ENCODE measurements at regions not wholly inside any gene's neighbourhood (a gene's known extent, or its start where the extent isn't known, plus 50 kb on each side); places are given as distances from the start of the nearest gene placed in this dataset.

DNA sequence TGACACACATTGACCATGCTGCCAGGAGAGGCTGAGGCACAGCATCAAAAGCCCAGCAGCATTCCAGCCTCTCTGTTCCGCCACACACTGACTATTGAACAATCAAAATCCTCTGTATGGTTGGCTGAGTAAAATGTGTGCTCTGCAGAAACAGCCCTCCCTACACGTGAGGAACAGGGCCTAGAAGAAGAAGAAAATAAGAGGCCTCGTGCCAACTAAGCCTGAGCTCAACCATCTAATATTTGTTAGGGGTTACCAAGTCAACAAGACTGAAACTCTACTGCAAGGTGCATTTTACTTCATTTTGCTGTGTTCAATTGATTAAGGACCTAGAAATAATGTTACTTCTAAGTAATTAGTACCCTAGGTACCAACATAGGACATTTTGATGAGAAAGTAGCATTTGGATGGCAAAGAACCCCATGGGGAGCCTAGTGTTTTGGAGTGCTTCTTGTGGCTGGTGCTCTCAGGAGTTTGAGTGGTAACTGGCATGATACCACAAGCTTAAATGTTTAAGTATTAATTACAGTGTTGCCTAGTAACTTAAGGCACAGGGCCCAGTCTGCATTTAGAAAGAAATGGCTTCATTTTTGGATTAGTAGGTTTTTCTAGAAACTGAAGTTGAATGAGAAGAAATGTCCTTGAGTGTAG is 146.6 kb upstream of the PLN start:
- Histone ChIP-seq H3K4me1 (ENCODE audit: insufficient read depth, low read length) (no peaks in the 10 kb centered on the region), H3K79me2 (ENCODE audit: insufficient read depth, low read length) (no peaks in the 10 kb centered on the region), H3K4me2 (ENCODE audit: insufficient read depth, low read length) (no peak overlapping the region), H3K4me3 (ENCODE audit: insufficient read depth, low read length) (no peak overlapping the region), H2AFZ (ENCODE audit: low read length) (no peak overlapping the region), H4K20me1 (ENCODE audit: insufficient read depth, low read length) (no peaks in the 10 kb centered on the region), H3K9me3 (ENCODE audit: low read depth, low read length) (no peaks in the 10 kb centered on the region), H3K27me3 (ENCODE audit: insufficient read depth, low read length) (no peaks in the 10 kb centered on the region), H3K27ac (ENCODE audit: low read depth, low read length) (no peak overlapping the region), H3K36me3 (ENCODE audit: insufficient read depth, low read length) (no peaks in the 10 kb centered on the region)
- no peak for DNase-seq (ENCODE audit: insufficient read length, low spot score, missing footprints)
- TF ChIP-seq, protein P1, sequence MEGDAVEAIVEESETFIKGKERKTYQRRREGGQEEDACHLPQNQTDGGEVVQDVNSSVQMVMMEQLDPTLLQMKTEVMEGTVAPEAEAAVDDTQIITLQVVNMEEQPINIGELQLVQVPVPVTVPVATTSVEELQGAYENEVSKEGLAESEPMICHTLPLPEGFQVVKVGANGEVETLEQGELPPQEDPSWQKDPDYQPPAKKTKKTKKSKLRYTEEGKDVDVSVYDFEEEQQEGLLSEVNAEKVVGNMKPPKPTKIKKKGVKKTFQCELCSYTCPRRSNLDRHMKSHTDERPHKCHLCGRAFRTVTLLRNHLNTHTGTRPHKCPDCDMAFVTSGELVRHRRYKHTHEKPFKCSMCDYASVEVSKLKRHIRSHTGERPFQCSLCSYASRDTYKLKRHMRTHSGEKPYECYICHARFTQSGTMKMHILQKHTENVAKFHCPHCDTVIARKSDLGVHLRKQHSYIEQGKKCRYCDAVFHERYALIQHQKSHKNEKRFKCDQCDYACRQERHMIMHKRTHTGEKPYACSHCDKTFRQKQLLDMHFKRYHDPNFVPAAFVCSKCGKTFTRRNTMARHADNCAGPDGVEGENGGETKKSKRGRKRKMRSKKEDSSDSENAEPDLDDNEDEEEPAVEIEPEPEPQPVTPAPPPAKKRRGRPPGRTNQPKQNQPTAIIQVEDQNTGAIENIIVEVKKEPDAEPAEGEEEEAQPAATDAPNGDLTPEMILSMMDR (IDR thresholded peaks at IDR 0.05; ENCODE audit: extremely low read depth, low read depth, low read length), result no peak

DNA sequence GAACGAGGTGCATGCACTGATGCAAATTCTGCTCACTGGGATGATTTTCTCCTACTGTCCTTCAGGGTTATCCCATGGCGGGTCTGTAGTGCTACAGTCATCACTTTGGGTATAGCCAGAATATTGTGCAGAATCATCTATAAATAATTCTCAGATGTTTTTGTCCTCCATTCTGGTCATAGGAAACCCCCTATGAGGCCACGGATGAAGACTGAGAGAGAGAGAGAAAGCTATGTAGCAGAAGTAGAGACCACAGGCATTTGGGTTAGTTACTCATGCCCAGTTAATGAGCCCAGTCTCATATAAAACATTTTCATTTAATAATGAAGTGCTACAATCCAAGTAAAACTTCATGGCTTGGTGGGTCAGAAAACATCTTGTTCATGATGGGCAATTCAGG is 145.1 kb upstream of the PLN start:
- TF ChIP-seq, protein P1 (IDR thresholded peaks at IDR 0.05; ENCODE audit: extremely low read depth, low read depth, low read length), result no peak
- Histone ChIP-seq H2AFZ (ENCODE audit: low read length) (no peak overlapping the region), H3K4me3 (ENCODE audit: insufficient read depth, low read length) (no peak overlapping the region)

DNA sequence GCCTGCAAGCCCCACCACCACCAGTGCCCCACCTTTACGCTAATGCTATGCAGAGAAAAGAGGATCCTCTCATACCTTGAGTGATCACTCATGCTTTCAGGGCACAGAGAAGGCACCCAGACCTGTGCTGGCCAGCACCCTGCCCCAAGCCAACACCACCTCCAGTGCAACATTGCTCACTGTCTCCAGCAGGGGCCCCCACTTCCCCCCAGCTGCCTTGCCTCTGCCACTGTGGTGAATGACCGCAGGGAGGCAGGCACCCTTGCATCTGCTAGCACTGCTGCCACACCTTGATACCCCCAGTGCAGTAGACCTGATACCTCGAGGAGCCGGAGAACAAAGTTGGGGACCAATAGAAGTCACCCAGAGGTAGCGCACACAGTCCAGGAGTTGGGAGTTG is 139.2 kb upstream of the PLN start:
- Histone ChIP-seq H3K4me1 (ENCODE audit: insufficient read depth, low read length) (no peaks in the 10 kb centered on the region), H3K9me3 (ENCODE audit: low read depth, low read length) (no peaks in the 10 kb centered on the region), H3K4me3 (ENCODE audit: insufficient read depth, low read length) (no peak overlapping the region), H3K4me2 (ENCODE audit: insufficient read depth, low read length) (no peak overlapping the region), H3K36me3 (ENCODE audit: insufficient read depth, low read length) (no peaks in the 10 kb centered on the region), H3K79me2 (ENCODE audit: insufficient read depth, low read length) (no peaks in the 10 kb centered on the region), H3K27me3 (ENCODE audit: insufficient read depth, low read length) (no peaks in the 10 kb centered on the region), H4K20me1 (ENCODE audit: insufficient read depth, low read length) (no peaks in the 10 kb centered on the region), H2AFZ (ENCODE audit: low read length) (no peak overlapping the region), H3K27ac (ENCODE audit: low read depth, low read length) (no peak overlapping the region)
- TF ChIP-seq, protein P1 (IDR thresholded peaks at IDR 0.05; ENCODE audit: extremely low read depth, low read depth, low read length), result no peak
- DNase-seq (ENCODE audit: insufficient read length, low spot score, missing footprints), result no peak

More for the DNA sequence above, 145.1 kb upstream of the PLN start:
- Histone ChIP-seq H3K27me3 (ENCODE audit: insufficient read depth, low read length) (no peaks in the 10 kb centered on the region), H3K27ac (ENCODE audit: low read depth, low read length) (no peak overlapping the region), H4K20me1 (ENCODE audit: insufficient read depth, low read length) (no peaks in the 10 kb centered on the region), H3K9me3 (ENCODE audit: low read depth, low read length) (no peaks in the 10 kb centered on the region), H3K79me2 (ENCODE audit: insufficient read depth, low read length) (no peaks in the 10 kb centered on the region), H3K36me3 (ENCODE audit: insufficient read depth, low read length) (no peaks in the 10 kb centered on the region), H3K4me1 (ENCODE audit: insufficient read depth, low read length) (no peaks in the 10 kb centered on the region), H3K4me2 (ENCODE audit: insufficient read depth, low read length) (no peak overlapping the region)
- no peak for DNase-seq (ENCODE audit: insufficient read length, low spot score, missing footprints)

DNA sequence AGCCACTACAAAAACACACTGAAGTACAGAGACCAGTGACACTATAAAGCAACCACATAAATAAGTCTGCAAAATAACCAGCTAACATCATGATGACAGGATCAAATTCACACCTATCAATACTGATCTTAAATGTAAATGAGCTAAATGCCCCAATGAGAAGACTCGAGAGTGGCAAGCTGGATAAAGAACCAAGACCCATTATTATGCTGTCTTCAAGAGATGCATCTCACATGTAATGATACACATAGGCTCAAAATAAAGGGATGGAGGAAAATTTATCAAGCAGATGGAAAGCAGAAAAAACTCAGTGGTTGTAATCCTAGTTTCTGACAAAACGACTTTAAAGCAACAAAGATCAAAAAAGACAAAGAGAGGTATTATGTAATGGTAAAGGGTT is 138.1 kb upstream of the PLN start:
- Histone ChIP-seq H3K36me3 (ENCODE audit: insufficient read depth, low read length) (no peaks in the 10 kb centered on the region), H3K9me3 (ENCODE audit: low read depth, low read length) (no peaks in the 10 kb centered on the region), H3K4me1 (ENCODE audit: insufficient read depth, low read length) (no peaks in the 10 kb centered on the region), H3K27ac (ENCODE audit: low read depth, low read length) (no peak overlapping the region), H3K4me3 (ENCODE audit: insufficient read depth, low read length) (no peak overlapping the region), H3K27me3 (ENCODE audit: insufficient read depth, low read length) (no peaks in the 10 kb centered on the region), H3K4me2 (ENCODE audit: insufficient read depth, low read length) (no peak overlapping the region), H4K20me1 (ENCODE audit: insufficient read depth, low read length) (no peaks in the 10 kb centered on the region), H2AFZ (ENCODE audit: low read length) (no peak overlapping the region), H3K79me2 (ENCODE audit: insufficient read depth, low read length) (no peaks in the 10 kb centered on the region)
- TF ChIP-seq, protein P1 (IDR thresholded peaks at IDR 0.05; ENCODE audit: extremely low read depth, low read depth, low read length), result no peak
- DNase-seq (ENCODE audit: insufficient read length, low spot score, missing footprints), result no peak

All from osteoblast (primary cell).